ENCODE measurements at regions not wholly inside any gene's neighbourhood (a gene's known extent, or its start where the extent isn't known, plus 50 kb on each side); places are given as distances from the start of the nearest gene placed in this dataset.

DNA sequence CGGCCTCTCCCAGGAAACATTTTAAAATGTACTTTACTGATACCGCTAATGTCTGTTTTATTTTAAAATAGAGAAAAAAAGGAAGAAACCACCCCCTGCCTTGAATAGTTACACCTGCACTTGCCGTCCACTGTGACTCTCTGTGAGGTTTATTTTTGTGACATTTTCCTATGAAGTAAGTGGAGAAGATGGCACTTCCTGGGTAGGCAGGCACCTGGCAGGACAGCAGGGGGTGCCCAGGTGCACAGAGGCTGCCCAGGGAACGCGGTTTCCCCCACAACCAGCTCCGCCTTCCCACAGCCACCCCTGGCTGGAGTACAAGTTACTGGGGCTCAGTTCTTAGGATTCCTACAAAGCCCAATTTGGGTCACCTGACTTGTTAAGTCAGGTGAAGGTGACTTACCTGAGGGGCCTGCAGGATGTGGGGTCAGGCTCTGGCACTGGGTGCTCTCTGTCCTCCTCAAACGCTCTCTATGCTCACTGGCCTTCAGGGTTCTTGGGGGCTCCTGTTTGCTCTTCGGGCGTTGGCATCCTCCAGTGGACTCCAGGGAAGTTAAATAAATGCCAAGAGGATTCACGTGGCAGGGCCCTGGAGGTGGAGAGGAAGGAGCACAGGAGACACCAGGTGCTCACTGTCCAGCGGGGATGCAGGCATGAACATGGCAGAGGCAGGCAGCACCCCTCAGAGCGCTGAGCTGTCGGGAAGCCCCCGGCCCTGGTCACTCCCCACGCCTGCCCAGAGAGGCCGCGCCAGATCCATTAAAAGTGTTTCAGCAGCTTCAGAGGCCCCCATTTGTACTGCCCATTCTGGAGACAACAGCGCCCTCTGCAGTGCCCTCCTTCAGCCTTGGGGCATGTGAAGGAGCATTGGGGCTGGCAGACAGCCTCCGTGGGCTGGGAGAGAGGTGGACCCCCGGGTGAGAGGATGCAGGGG, 1021.2 kb downstream of the TBC1D22A start:
- no peak for DNase-seq (ENCODE audit: low read depth in 2 of 2)

DNA sequence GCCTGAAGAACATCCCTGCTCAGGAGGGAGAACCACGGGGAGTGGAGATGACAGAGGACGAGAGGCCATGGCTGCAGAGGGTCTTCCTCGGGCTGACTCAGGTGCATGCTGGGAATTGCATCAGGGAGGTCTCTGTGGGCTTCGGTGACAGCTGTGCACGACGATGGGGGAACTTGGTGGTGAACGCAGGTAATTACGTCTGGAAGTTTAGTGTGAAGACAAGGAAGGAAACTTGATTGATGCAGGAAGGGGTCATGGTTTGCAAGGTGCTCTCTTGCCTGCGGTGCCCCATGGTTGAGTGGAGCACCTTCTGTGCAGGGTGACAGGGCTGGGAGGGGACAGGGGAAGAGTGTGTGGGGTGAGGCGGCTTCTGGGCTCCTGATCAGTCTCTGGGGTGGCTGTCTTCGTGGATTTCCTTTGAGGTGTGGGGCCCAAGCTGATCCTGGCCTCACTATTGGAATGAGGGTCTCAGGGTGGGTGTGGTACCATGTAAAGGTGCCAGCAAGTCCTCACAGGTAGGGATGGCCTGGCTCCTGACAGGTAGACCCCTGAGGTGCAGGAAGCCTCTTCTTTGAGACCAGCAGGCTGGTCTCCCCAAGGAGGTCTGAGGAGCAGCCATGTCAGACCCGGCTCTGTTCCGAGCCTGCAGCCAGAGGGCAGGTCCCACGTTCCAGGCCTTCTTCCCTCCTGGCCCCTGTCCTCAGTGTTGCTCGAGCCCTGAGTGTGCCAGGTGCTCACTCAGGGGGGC, 1020.1 kb downstream of the TBC1D22A start:
- no peak for DNase-seq (ENCODE audit: low read depth in 2 of 2)

DNA sequence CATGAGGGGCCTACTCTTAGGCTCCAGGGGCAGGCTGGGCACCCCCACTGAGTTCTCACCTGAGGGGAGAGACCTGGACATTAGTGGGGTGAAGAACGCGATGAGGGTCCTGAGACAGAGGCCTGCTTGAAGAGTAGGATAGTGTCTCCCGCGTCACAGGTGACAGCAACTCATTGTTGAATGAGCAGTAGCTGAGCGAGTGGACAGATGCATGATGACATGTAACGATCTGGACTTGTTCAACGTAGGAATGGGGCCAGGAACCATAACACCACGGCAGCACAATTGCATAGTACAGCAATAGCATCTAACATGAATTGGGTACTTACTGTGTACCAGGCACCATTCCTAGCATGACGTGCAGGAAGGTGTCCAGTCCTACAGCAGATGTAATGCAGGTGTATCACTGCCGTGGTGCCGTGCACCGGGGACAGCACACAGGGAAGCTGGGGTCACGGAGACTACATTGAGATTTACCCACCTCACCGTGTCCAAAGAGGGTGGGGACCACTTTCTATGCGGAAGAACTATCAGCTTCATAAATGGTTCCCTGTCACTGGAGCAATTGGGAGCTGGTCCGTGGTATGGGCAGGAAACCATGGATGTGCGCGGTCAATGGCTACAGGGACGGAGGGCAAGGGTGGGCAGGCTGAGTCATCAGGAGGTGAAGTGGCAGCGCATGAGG, 1019.1 kb downstream of the TBC1D22A start:
- DNase-seq (ENCODE audit: low read depth in 2 of 2) = no peak

DNA sequence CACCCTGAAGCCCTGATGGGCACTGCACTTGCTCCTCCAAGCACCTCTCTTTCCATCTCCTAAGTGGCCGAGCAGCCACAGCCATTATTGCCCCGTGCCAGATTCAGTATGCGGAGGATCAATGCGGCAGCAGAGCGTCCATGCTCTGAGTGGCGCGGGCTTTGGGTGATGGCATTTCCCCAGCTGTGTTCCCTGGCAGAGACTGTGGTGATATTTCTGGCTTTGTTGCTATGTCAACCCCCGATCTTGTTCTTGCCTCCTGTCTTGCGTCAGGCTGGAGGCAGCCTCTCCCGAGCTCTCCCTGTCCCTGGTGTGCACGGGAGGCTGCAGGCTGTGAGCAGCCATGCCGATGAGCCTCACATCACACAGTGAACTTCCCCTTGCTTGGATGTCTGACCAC, 1018.6 kb downstream of the TBC1D22A start:
- no peak for DNase-seq (ENCODE audit: low read depth in 2 of 2)

DNA sequence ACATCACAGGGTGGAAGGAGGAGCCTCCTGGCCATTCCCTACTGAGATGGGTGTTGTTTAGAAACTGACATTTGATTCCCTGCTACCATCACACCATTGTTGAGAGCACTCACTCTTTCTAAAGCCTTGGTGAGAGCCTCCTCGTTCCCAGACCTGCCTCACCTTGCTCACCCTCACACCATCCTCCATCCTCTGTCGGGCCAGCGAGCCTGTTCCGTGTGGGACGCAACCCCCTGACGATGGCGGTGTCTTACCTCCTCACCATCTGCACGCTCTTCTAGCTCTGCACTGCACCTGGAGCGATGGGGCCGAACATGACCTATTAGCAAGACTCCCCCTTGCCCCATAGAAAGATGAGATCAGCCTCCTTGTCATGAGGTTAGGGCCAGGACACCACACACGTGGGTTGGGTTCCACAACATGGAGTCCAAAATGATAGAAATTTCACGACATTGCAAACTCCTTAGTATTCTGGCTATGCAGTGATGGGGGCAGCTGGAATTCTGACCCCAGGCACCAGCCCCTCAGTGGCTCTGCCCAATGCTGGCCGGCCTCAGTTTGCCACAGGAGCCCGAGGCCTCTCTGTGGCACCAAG, 1017.9 kb downstream of the TBC1D22A start:
- DNase-seq (ENCODE audit: low read depth in 2 of 2) = no peak

DNA sequence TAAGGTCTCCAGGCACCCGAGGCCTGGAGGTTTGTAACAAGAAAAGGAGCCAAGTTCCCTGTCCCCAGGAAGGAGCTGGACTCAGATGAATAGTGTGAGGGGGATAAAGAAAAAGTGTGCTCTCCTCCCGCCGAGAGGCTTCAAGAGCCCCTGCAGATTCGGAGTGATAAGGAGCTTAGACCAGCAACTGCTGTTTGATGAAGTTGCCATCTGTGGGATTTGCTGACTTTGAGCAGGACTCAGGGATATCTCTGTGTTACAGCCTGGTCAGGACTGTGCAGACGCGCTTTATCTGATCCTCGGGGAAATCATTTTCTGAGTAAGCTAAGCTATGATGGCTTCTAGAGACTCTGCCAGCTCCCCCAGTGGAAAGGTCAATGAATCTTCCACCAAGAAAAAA, 1017.0 kb downstream of the TBC1D22A start:
- DNase-seq (ENCODE audit: low read depth in 2 of 2) = no peak

DNA sequence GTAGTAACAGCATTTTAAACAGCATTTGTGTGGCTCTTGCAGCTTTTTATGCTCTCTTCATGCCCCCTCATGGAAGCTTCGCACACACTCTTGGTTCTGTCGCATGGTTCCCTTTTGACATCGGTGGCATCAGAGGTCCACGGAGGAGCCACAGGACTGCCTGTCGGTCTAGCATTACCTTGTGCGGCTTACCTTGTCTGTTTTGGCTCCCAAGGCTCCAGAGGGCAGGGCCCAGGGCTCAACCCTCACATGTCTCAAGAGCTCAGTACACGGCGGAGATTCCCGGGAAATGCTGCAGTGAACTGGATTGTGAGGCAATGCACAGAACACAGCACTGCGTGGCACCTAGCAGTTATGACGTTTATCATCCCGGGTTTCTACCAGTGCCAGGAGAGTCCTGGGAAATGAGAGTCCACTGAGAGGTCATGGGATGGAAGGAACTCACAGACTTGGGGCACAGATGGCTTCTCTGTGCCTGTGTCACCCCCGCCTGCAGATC, 1015.8 kb downstream of the TBC1D22A start:
- no peak for DNase-seq (ENCODE audit: low read depth in 2 of 2)

DNA sequence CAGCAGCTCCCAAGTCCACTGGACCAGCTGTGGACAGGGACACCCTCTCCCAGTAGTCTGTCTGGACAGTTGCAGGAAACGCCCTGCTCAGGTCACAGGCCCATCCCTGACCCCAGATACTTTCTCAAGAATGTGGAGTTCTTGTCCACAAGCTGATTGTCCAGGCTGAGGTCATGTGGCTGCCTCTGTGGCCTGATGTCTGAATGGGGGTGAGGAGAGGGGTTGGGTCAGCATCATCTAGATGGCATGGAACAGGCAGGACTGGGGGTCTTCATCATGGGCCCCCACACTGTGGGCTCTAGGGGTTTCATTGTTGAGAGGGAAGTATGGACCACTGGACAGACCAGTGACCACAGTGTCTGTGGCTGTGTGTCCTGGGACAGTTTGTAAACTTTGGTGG, 1015.0 kb downstream of the TBC1D22A start:
- DNase-seq (ENCODE audit: low read depth in 2 of 2) = no peak

DNA sequence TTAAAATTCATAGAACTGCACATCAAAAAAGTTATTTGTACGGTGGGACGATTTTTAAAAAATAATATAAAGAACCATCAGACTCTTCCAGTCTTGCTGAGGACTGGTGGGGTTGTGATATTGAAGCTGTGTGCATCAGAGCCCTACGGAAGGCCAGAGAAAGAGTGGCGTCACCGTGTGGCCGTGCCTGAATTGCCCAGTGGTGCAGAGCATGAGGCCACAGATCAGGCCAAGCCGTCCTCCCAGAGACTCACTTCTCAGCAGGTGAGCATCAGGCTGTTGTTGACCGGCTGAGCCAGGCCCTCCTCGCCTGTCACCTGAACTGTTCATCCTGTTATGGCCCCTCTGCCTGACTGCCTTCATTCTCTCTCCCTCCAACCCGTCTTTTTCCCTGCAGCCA, 1013.9 kb downstream of the TBC1D22A start:
- DNase-seq (ENCODE audit: low read depth in 2 of 2) = no peak

DNA sequence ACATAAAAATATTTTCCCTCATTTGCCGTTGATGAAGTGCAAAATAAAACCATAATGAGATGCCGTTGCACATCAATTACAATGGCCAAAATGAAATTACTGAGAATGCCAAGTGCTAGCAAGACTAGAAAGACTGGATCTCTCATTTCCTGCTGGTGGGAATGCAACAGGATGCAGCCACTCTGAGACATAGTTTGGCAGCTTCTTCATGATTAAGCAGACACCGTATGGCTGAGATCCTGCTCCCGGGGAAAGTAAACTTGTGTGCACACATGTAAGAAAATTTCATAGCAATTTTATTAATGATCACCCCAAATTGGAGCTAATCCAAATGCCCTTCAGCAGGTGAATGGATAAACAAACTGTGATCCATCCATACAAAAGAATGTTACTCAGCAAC, 1013.2 kb downstream of the TBC1D22A start:
- no peak for DNase-seq (ENCODE audit: low read depth in 2 of 2)

DNA sequence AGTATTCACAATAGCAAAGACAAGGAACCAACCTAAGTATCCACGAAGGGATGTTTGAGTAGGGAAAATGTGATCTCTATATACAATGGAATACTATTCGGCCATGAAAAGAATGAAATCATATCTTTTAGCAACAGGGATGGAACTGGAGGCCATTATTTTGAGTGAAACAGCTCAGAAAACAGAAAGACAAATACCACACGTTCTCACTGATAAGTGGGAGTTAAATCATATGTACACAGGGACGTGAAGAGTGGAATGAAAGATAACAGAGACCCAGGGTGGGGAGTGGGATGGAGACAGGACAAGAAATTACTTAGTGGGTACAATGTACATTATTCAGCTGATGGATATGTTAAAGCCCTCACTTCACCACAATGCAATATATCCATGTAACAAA, 1012.7 kb downstream of the TBC1D22A start:
- DNase-seq (ENCODE audit: low read depth in 2 of 2) = no peak

DNA sequence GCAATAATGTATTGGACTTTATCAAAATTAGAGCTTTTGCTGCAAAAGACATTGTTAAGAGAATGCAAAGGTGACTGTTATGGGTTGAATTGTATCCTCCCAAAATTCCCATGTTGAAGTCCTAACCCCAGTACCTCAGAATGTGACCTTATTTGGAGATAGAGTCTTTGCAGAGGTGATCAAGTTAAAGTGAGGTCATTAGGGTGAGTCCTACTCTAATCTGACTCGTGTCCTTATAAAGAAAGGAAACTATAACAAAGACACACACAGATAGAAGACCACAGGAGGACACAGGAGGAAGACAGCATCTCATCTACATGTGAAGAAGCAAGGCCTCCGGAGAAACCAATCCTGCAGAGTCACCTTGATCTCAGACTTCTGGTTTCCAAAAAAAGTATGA, 1011.2 kb downstream of the TBC1D22A start:
- DNase-seq (ENCODE audit: low read depth in 2 of 2) = no peak

DNA sequence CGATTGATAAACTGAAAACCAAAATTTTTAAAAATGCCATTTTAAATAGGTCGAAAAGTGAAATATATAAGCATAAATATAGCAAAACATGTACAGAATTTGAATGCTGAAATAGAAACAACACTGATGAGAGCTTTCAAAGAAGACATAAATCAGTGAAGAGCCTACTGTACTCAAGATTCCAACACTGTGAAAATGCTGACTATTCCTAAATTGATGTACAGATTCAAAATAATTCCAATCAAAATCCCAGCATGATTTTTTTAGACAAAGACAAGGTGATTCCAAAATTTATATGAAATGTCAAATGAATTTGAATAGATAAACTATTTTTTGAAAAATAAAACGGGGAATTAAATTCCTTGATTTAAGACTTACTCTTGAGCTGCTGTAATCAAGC, 1010.4 kb downstream of the TBC1D22A start:
- DNase-seq (ENCODE audit: low read depth in 2 of 2) = no peak

DNA sequence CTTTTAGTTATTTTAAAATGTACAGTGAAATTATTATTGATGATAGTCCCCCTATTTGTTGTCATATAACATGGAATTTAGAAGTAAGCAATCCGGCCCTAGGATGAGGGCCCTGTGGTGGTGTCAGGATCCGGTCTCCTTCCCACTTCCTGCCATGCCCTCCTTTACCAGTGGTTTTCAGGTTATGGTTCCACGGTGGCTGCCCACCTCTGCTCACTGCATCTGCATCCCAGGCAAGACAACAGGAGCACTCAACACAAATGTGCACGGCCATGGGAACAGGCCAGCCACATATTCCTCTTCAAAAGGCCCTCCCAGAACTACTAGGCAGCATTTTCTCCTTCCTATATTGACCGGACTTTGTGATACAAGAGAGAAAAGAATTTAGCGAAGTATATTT, 1007.2 kb downstream of the TBC1D22A start:
- no peak for DNase-seq (ENCODE audit: low read depth in 2 of 2)

DNA sequence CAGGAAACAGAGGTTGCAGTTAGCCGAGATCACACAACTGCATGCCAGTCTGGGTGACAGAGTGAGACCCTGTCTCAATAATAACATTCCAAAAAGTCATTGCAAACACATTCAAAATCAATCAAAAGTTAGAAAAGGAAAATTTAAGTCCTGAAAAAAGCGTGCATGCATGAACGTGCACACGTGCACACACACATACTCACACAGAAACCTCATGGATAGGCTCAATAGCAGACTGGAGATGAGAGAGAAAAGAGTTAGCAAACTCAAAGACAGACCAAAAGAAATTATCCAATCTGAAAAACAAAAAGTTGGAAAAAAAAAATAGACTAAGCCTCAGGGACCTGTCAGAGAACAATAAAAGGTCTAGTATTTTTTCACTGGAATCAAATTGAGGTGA, 1005.6 kb downstream of the TBC1D22A start:
- DNase-seq (ENCODE audit: low read depth in 2 of 2) = no peak

DNA sequence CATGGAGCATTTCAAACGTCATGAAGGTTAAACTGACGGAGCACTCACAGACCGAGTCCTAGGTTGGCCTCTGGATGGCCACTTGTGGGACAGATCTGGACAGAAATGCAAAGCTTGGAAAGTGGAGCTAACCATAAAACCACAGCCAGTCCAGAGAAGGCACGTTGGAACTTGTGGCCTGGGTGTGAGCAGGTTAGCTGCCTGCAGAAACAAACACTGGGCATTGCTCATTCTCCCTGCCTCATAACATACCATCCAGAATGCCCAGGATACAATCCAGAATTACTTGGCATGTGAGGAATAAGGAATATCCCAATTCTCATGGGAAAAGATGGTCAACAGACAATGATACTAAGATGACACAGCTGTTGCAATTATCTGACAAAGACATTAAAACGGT, 1005.0 kb downstream of the TBC1D22A start:
- no peak for DNase-seq (ENCODE audit: low read depth in 2 of 2)

DNA sequence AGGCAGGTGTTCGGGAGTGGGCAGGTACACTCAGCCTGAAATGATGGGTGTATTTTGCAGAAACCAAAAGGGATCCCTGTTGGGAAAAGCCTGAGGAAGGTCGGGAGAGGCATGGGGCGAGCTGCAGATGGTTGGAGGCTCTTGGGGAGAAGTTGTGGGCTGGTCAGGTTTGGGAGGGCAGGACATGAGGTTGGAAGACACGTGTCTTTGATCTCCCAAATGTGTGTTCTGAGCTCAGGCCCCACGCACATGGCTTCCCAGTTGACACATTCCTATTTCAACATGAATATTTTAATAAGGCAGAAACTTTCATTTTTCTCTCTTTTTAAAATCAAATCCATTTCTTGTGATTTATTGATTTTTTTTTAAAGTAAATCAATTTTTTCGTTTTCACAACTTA, 1003.3 kb downstream of the TBC1D22A start:
- DNase-seq (ENCODE audit: low read depth in 2 of 2) = no peak

DNA sequence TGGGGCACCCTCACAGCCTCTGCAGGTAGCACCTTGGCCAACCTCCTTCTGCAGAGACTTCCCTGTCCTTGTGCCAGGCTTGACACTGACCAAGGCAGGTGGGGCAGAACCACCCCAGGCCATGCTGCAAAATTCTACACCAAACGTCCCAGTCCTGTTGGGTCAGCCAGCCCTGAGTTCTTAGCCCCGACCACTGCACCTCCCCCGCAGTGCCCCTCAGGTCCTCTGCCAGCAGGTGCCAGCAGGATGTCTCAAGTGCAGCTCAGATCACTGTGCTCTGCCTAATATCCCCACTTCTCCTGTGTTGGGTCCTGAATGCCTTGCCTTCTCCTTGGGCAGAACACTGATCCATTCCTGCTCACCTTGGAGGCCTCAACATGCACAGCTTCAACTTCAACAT, 999.7 kb downstream of the TBC1D22A start:
- no peak for DNase-seq (ENCODE audit: low read depth in 2 of 2)

DNA sequence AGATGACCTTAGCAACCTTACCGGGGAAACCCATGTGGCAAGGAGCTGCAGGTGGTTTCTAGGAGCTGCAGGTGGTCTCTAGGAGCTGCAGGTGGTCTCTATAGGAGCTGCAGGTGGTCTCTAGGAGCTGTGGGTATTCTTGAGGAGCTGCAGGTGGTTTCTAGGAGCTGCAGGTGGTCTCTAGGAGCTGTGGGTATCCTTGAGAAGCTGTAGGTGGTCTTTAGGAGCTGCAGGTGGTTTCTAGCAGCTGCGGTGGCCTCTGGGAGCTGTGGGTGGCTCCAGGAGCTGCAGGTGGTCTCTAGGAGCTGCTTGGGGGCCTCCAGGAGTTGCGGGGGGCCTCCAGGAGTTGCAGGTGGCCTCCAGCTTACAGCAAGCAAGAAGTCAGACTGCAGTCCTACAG, 997.5 kb downstream of the TBC1D22A start:
- DNase-seq (ENCODE audit: low read depth in 2 of 2) = no peak

DNA sequence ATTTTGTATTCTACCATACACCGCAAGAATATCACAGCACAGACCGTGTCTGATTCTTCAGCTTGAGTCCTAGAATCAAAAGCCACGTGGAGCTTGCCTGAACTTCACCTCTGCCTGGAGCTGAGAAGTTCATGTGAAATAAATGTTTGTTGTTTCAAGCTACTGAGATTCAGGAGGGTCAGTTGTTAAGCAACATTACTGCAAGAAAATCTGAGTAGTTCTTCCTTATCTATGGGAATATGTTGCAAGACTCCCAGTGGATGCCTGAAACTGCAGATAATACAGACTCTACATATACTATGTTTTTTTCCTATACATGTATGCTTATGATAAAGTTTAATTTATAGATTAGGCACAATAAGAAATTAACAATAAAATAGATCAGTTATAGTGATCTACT, 995.3 kb downstream of the TBC1D22A start:
- no peak for DNase-seq (ENCODE audit: low read depth in 2 of 2)

DNA sequence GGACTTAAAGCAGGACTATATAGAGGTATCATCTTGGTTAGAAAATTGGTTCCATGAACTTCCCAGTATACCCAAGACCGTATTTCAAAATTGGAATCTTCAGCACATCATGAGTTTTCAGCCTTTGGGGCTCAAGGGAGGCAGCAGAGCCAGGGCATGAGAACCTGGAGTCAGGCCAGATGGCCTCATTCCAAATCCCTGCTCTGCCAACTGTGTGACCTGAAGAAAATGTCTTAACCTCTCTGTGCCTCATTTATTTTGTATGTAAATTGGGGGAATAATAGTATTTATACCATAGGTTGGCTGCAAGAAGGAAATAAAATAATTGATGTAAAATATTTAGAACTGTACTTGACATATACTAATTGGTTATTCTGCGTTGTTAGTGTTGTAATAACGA, 987.6 kb downstream of the TBC1D22A start:
- DNase-seq (ENCODE audit: low read depth in 2 of 2) = no peak

DNA sequence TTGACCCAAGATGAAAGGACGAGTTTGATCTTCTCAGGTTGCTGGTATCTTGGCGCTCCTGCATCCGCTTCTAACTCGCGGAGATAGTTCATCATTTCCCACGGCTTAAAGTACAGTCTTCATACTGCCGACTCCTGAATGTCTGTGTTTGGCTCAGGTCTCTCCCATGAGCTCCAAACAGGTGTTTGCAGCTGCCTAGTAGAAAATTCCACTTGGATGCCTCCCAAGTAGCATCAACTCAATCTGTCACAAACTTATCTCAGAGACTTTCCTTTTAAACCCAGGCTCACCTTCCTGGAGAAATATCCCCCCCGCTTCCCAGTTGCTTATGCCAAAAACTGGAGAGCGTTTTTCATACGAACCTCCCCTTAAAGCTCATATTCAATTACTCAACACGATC, 986.5 kb downstream of the TBC1D22A start:
- no peak for DNase-seq (ENCODE audit: low read depth in 2 of 2)
